DOHH2 (cell line): ENCODE measurements at regions not wholly inside any gene's neighbourhood (a gene's known extent, or its start where the extent isn't known, plus 50 kb on each side); places are given as distances from the start of the nearest gene placed in this dataset.

Source experiments
- H3F3A ChIP-seq: fragments of 200-600 bp; sonication (generic), shearing (Covaris generic); 2 replicates; pipeline ENCODE4 v1.6.0; 2016; ENCODE audit warnings: antibody characterized with exemption, mild to moderate bottlenecking; ENCODE audit not compliant: control insufficient read depth, insufficient read depth
- H3K27ac ChIP-seq: fragments of 200-600 bp; sonication (generic); 2 replicates; pipeline ENCODE4 v1.5.1; 2014; ENCODE audit warnings: low read depth, mild to moderate bottlenecking, low read length, moderate library complexity
- H3K27me3 ChIP-seq: fragments of 200-600 bp; sonication (generic); 2 replicates; pipeline ENCODE4 v1.6.1; 2014; ENCODE audit warnings: mild to moderate bottlenecking, low read length, mixed read lengths; ENCODE audit not compliant: control insufficient read depth
- H3K36me3 ChIP-seq: fragments of 200-600 bp; sonication (generic); 2 replicates; pipeline ENCODE4 v1.6.1; 2014; ENCODE audit warnings: mild to moderate bottlenecking, low read length, moderate library complexity, mixed read lengths; ENCODE audit not compliant: control insufficient read depth
- H3K4me1 ChIP-seq: fragments of 200-600 bp; sonication (generic); 2 replicates; pipeline ENCODE4 v1.6.1; 2014; ENCODE audit warnings: mild to moderate bottlenecking, low read length, mixed read lengths; ENCODE audit not compliant: control insufficient read depth
- H3K4me2 ChIP-seq: fragments of 200-600 bp; sonication (generic); 2 replicates; pipeline ENCODE4 v1.6.0; 2014; ENCODE audit warnings: mild to moderate bottlenecking, low read length, moderate library complexity
- H3K4me3 ChIP-seq: fragments of 200-600 bp; sonication (generic); 2 replicates; pipeline ENCODE4 v1.5.1; 2014; ENCODE audit warnings: mild to moderate bottlenecking, low read length, mixed read lengths
- H3K79me2 ChIP-seq: fragments of 200-600 bp; sonication (generic); 2 replicates; pipeline ENCODE4 v1.6.1; 2014; ENCODE audit warnings: mild to moderate bottlenecking, low read length, mixed read lengths; ENCODE audit not compliant: control insufficient read depth
- H3K9me2 ChIP-seq: fragments of 200-600 bp; sonication (generic); replicated peaks from 2 replicates; pipeline ENCODE4 v1.6.1; 2014; ENCODE audit warnings: mild to moderate bottlenecking, low read length, mixed read lengths; ENCODE audit not compliant: control insufficient read depth
- H3K9me3 ChIP-seq: fragments of 200-600 bp; sonication (generic); 2 replicates; pipeline ENCODE4 v1.6.1; 2014; ENCODE audit warnings: antibody characterized with exemption, low read length, mixed read lengths; ENCODE audit not compliant: control insufficient read depth, insufficient read depth
- H4K20me1 ChIP-seq: fragments of 200-600 bp; sonication (generic); 2 replicates; pipeline ENCODE4 v1.6.0; 2014; ENCODE audit warnings: low read depth, mild to moderate bottlenecking, antibody characterized with exemption, low read length, moderate library complexity; ENCODE audit not compliant: control insufficient read depth, insufficient read depth
- EZH2phosphoT487 ChIP-seq: fragments of 200-600 bp; sonication (generic); IDR thresholded peaks from 2 replicates; pipeline ENCODE4 v1.6.1; 2017; ENCODE audit warnings: borderline replicate concordance, mild to moderate bottlenecking, antibody characterized with exemption, low read length, moderate library complexity, mixed read lengths
- TF ChIP-seq, protein P1 (sequence below): fragments of 200-600 bp; sonication (generic); IDR thresholded peaks from one replicate; pipeline ENCODE4 v1.5.1; 2014; ENCODE audit warnings: antibody characterized with exemption, mild to moderate bottlenecking, low read depth, low read length; ENCODE audit not compliant: poor library complexity, severe bottlenecking

DNA sequence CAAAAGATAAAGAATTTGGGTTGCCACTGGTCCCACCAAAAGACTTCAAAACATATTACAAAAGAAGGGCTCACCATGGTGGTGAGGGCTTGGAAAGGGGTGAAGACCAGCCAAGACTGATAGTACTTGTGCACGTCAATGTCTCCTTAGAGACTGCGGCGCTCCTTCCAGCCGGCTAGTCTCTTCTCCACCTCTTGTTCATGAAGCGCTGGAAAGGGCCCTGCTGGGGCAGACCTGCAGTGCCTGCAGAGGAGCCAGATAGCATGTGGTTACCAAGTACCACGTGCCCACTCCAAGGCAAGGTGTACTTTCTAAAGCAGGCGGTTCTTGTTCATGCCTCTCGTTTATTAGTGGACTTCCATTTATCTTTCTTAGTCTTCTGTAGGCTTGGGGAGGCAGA, 92.7 kb upstream of the FAM20A start:
- Histone ChIP-seq H4K20me1 (no peaks in the 10 kb centered on the region), H3K79me2 (no peaks in the 10 kb centered on the region), H3K4me2 (no peak overlapping the region), H3F3A (no peaks in the 10 kb centered on the region), H3K36me3 (no peaks in the 10 kb centered on the region), H3K9me2 (no peaks in the 10 kb centered on the region), H3K9me3 (no peaks in the 10 kb centered on the region), H3K27ac (no peak overlapping the region), H3K27me3 (no peaks in the 10 kb centered on the region), H3K4me1 (no peaks in the 10 kb centered on the region), H3K4me3 (no peak overlapping the region)
- no peak for TF ChIP-seq EZH2phosphoT487
- TF ChIP-seq, protein P1, sequence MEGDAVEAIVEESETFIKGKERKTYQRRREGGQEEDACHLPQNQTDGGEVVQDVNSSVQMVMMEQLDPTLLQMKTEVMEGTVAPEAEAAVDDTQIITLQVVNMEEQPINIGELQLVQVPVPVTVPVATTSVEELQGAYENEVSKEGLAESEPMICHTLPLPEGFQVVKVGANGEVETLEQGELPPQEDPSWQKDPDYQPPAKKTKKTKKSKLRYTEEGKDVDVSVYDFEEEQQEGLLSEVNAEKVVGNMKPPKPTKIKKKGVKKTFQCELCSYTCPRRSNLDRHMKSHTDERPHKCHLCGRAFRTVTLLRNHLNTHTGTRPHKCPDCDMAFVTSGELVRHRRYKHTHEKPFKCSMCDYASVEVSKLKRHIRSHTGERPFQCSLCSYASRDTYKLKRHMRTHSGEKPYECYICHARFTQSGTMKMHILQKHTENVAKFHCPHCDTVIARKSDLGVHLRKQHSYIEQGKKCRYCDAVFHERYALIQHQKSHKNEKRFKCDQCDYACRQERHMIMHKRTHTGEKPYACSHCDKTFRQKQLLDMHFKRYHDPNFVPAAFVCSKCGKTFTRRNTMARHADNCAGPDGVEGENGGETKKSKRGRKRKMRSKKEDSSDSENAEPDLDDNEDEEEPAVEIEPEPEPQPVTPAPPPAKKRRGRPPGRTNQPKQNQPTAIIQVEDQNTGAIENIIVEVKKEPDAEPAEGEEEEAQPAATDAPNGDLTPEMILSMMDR = no peak

DNA sequence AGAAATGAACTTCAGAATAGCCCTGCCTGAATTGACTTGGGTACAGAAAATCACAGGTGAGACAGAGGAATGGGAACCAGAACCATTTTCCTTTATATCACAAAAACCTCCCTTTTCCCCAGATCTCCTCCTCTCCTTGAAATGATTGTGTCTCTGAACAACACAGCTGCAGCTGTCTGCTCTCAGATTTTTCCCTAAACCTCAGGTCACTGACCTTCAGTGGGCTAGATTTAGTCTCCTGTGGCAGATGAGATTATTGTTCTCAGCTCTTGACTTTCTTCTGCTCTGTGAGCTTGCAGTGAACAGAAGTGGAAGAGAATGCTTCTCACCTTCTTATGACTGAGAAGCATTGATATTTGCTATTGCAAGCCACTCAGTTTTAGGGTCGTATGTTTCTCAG, 92.3 kb upstream of the FAM20A start:
- H3K27ac ChIP-seq = no peak overlapping the region
- no peaks in the 10 kb centered on the region for H3K27me3 ChIP-seq
- no peaks in the 10 kb centered on the region for H3K9me2 ChIP-seq
- no peaks in the 10 kb centered on the region for H3K36me3 ChIP-seq
- H3K4me1 ChIP-seq = no peaks in the 10 kb centered on the region
- H3K4me3 ChIP-seq = no peak overlapping the region
- H3F3A ChIP-seq = no peaks in the 10 kb centered on the region
- TF ChIP-seq, protein P1 = no peak
- TF ChIP-seq EZH2phosphoT487 = no peak
- H3K9me3 ChIP-seq = no peaks in the 10 kb centered on the region
- no peak overlapping the region for H3K4me2 ChIP-seq
- no peaks in the 10 kb centered on the region for H4K20me1 ChIP-seq
- H3K79me2 ChIP-seq = no peaks in the 10 kb centered on the region

DNA sequence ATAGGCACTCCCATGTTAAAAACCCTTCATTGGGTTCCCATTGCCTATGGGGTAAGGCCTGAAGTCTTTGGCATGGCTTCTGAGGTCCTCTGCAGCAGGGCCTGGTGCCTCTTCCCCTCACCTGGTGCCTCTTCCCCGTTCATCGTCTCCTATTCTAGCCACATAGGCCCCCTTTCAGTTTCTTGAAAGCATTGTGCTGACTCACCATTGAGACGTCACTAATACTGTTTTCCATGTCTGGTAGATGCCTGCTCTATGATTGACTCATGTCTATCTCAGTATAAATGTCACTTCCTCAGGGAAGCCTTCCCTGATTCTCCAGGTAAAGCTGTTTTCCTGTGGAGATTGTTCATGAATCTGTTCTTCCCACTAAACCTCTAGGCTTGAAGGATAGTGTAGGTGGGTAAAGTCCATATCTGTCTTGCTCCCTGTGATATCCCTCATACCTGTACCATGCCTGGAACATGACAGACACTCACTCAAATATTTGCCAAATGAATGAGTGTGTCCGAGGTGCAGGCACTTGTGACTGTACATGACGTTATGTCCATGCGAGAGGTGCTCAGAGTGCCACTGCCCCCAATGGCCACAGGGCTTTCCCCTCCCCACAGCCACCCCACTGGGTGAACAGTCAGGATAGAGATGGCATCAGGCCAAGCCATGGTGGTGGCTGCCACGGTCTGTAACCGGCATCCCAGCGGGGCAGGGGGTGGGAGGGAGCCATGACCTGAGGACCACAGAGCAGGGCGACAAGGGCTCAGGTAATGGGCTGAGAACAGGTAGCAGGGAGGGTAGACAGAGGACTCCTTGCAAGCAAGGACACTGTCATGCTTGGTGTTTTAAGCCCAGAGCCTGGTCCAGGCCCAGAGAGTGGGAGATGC, 85.2 kb upstream of the FAM20A start:
- no peak for TF ChIP-seq EZH2phosphoT487
- TF ChIP-seq, protein P1 = no peak
- Histone ChIP-seq H3K9me3 (no peaks in the 10 kb centered on the region), H3K79me2 (no peaks in the 10 kb centered on the region), H3K27ac (no peak overlapping the region), H3K4me2 (no peak overlapping the region), H4K20me1 (no peaks in the 10 kb centered on the region), H3K4me3 (no peak overlapping the region), H3K4me1 (no peaks in the 10 kb centered on the region), H3F3A (no peaks in the 10 kb centered on the region), H3K9me2 (no peaks in the 10 kb centered on the region), H3K36me3 (no peaks in the 10 kb centered on the region), H3K27me3 (no peaks in the 10 kb centered on the region)
